ENCODE measurements at regions not wholly inside any gene's neighbourhood (a gene's known extent, or its start where the extent isn't known, plus 50 kb on each side); places are given as distances from the start of the nearest gene placed in this dataset.

GRCh38 chr6:4509506-4509905, 266.7 kb upstream of the CDYL start:
- no peak for TF ChIP-seq CTCF (IDR thresholded peaks at IDR 0.05)
- no peak for TF ChIP-seq EP300 (IDR thresholded peaks at IDR 0.05)
- no peak for TF ChIP-seq POLR2AphosphoS5 (IDR thresholded peaks at IDR 0.05)
- no peak for TF ChIP-seq POLR2A (IDR thresholded peaks at IDR 0.05)

All from sigmoid colon (tissue), 4 donors.